ENCODE measurements at regions not wholly inside any gene's neighbourhood (a gene's known extent, or its start where the extent isn't known, plus 50 kb on each side); places are given as distances from the start of the nearest gene placed in this dataset.

- H3K56ac ChIP-seq (ENCODE audit: insufficient read length, low read depth, low read length), result no peak overlapping the region
- Mint-ChIP-seq H3K4me3 (no peak overlapping the region), H3K27ac (no peak overlapping the region), H3K36me3 (ENCODE audit: insufficient read depth in 1 of 3, low read depth in 3 of 3) (no peaks in the 10 kb centered on the region), H3K9me3 (no peaks in the 10 kb centered on the region), H3K27me3 (ENCODE audit: low read depth) (peaks cover 26% of the 10 kb centered on the region), H3K4me1 (peaks cover 18 to 29% of the 10 kb centered on the region in 2 experiments)
- H3K9ac ChIP-seq (ENCODE audit: extremely low read depth, insufficient read length, low read length), result no peak overlapping the region
- no peak for DNase-seq
- no peak overlapping the region for H2BK15ac ChIP-seq (ENCODE audit: low read depth, low read length)
- H3K4ac ChIP-seq (ENCODE audit: low read depth, low read length), result no peak overlapping the region
- no peak overlapping the region for H3K23ac ChIP-seq (ENCODE audit: insufficient read length, low read depth, low read length)
- H4K91ac ChIP-seq (ENCODE audit: insufficient read length, low read depth, low read length), result no peak overlapping the region
- H3K27me3 ChIP-seq (ENCODE audit: insufficient read depth, low read length), result no peaks in the 10 kb centered on the region
- no peak overlapping the region for H3K18ac ChIP-seq (ENCODE audit: insufficient read length, low read depth, low read length)
- H2AK5ac ChIP-seq (ENCODE audit: insufficient read length, low read length), result no peak overlapping the region
- H3K79me1 ChIP-seq (ENCODE audit: insufficient read depth, low read depth, low read length, poor library complexity, severe bottlenecking), result no peaks in the 10 kb centered on the region
- H2BK5ac ChIP-seq (ENCODE audit: insufficient read length, low read length), result no peak overlapping the region
- TF ChIP-seq CTCF (conservative IDR thresholded peaks at IDR 0.05), result no peak
- H3K79me2 ChIP-seq (ENCODE audit: insufficient read depth, low read length), result no peaks in the 10 kb centered on the region
- H4K5ac ChIP-seq (ENCODE audit: insufficient read length, low read depth, low read length), result no peak overlapping the region
- H4K20me1 ChIP-seq (ENCODE audit: control insufficient read depth, insufficient read depth, insufficient read length), result no peaks in the 10 kb centered on the region
- H3K9me3 ChIP-seq (ENCODE audit: control insufficient read depth, low read depth, low read length), result no peaks in the 10 kb centered on the region
- H3T11ph ChIP-seq (ENCODE audit: low read length), result no peak overlapping the region
- no peak overlapping the region for H3K4me2 ChIP-seq (ENCODE audit: insufficient read depth, insufficient read length, low read length)
- no peak overlapping the region for H2BK120ac ChIP-seq (ENCODE audit: low read depth, low read length, poor library complexity, severe bottlenecking)
- no peak overlapping the region for H2BK20ac ChIP-seq (ENCODE audit: low read depth, low read length, poor library complexity, severe bottlenecking)
- no peak overlapping the region for H2BK12ac ChIP-seq (ENCODE audit: insufficient read length, low read depth, low read length)
- H3K14ac ChIP-seq (ENCODE audit: insufficient read depth, low read length), result no peak overlapping the region
- H3K23me2 ChIP-seq (ENCODE audit: insufficient read length, low read depth, low read length, poor library complexity, severe bottlenecking), result no peaks in the 10 kb centered on the region
- H3K27ac ChIP-seq (ENCODE audit: insufficient read length, low read depth, low read length), result no peak overlapping the region
- no peak overlapping the region for H2AFZ ChIP-seq (ENCODE audit: low read length)
- no CpG with 5 or more reads among the region's 7 CpGs for WGBS (ENCODE audit: extremely low coverage, insufficient read length, low lambda C conversion rate)
- H4K8ac ChIP-seq (replicated peaks; ENCODE audit: insufficient read length, low read depth, low read length), result no peak overlapping the region
- peaks cover 2% of the 10 kb centered on the region; the same call in 1 of the 2 replicates for H3K4me1 ChIP-seq (ENCODE audit: insufficient read depth, low read length)
Measured at GRCh38 chr11:119942583-119943297, 195.2 kb downstream of the TRIM29 start.
